CD14-positive monocyte (primary cell): ENCODE measurements at regions not wholly inside any gene's neighbourhood (a gene's known extent, or its start where the extent isn't known, plus 50 kb on each side); places are given as distances from the start of the nearest gene placed in this dataset.

ENCODE experiments used
- DNase-seq, 3 donors: peaks; one replicate each; pipeline ENCODE4 v3.0.0-alpha.2; 2011 to 2022
- H2AFZ ChIP-seq: 2 replicates; pipeline ENCODE4 v1.6.0; 2012; ENCODE audit warnings: mild to moderate bottlenecking, low read depth, low read length, inconsistent platforms; ENCODE audit not compliant: insufficient read depth, poor library complexity, severe bottlenecking
- H3K27ac ChIP-seq, 2 donors: 1 replicate in 1 of 2; 2 replicates in 1 of 2; pipeline ENCODE4 v1.5.1; 2012 to 2013; ENCODE audit warnings: low read length in 2 of 2, control low read depth in 1 of 2, inconsistent platforms in 1 of 2, low read depth in 1 of 2, mild to moderate bottlenecking in 1 of 2
- H3K27me3 ChIP-seq, 2 donors: one replicate each; pipeline versions ENCODE4 v1.6.0 to v1.6.1; 2011 to 2013; ENCODE audit warnings: low read length in 2 of 2; ENCODE audit not compliant: control insufficient read depth in 2 of 2, insufficient read depth in 2 of 2
- H3K36me3 ChIP-seq, 2 donors: replicated peaks in 1 of 2; 1 replicate in 1 of 2; 2 replicates in 1 of 2; pipeline versions ENCODE4 v1.5.1 to v1.6.1; 2012 to 2013; ENCODE audit warnings: low read length in 2 of 2, control low read depth in 1 of 2, inconsistent platforms in 1 of 2, mild to moderate bottlenecking in 1 of 2; ENCODE audit not compliant: insufficient read depth in 2 of 2, control insufficient read depth in 1 of 2
- H3K4me1 ChIP-seq, 2 donors: 1 replicate in 1 of 2; 2 replicates in 1 of 2; pipeline versions ENCODE4 v1.5.1 to v1.6.1; 2012 to 2013; ENCODE audit warnings: low read length in 2 of 2, control low read depth in 1 of 2, inconsistent platforms in 1 of 2, mild to moderate bottlenecking in 1 of 2, moderate library complexity in 1 of 2; ENCODE audit not compliant: insufficient read depth in 2 of 2, control insufficient read depth in 1 of 2
- H3K4me2 ChIP-seq: replicated peaks from 2 replicates; pipeline ENCODE3; 2012; ENCODE audit warnings: low read length, moderate library complexity, mild to moderate bottlenecking; ENCODE audit not compliant: poor library complexity, severe bottlenecking; ENCODE audit errors: extremely low read depth
- H3K4me3 ChIP-seq, 3 experiments: fragments of 200-600 bp in 1 of 3; sonication (generic) in 1 of 3; replicated peaks in 1 of 3; 1 replicate in 2 of 3; 2 replicates in 1 of 3; pipeline ENCODE4 v1.5.1; 2011 to 2013; ENCODE audit warnings: low read length in 3 of 3, mild to moderate bottlenecking in 3 of 3, control low read depth in 2 of 3, low read depth in 2 of 3, inconsistent platforms in 1 of 3, moderate library complexity in 1 of 3
- H3K79me2 ChIP-seq: 2 replicates; pipeline ENCODE4 v1.6.0; 2012; ENCODE audit warnings: mild to moderate bottlenecking, control low read depth, inconsistent platforms, low read length, moderate library complexity; ENCODE audit not compliant: insufficient read depth
- H3K9ac ChIP-seq: 2 replicates; pipeline ENCODE4 v1.6.0; 2017; ENCODE audit warnings: low read length, mild to moderate bottlenecking; ENCODE audit not compliant: insufficient read depth, poor library complexity, severe bottlenecking
- H3K9me3 ChIP-seq, 2 donors: replicated peaks in 1 of 2; 1 replicate in 1 of 2; 2 replicates in 1 of 2; pipeline versions ENCODE4 v1.5.1 to v1.6.1; 2012 to 2013; ENCODE audit warnings: low read length in 2 of 2, control low read depth in 1 of 2; ENCODE audit not compliant: control insufficient read depth in 1 of 2, insufficient read depth in 1 of 2
- H4K20me1 ChIP-seq: 2 replicates; pipeline ENCODE4 v1.6.0; 2012; ENCODE audit warnings: mild to moderate bottlenecking, low read length, control low read depth, moderate library complexity; ENCODE audit not compliant: insufficient read depth
- H3K27ac Mint-ChIP-seq, 7 donors: one replicate each; pipeline ENCODE4 v1.8.0; 2020; ENCODE audit warnings: mild to moderate bottlenecking in 7 of 7, mixed read lengths in 7 of 7, moderate library complexity in 6 of 7, inconsistent platforms in 2 of 7
- H3K27me3 Mint-ChIP-seq, 3 donors: one replicate each; pipeline ENCODE4 v1.8.0; 2021 to 2022; ENCODE audit warnings: low read depth in 3 of 3, mild to moderate bottlenecking in 3 of 3, mixed read lengths in 3 of 3, moderate library complexity in 3 of 3, inconsistent platforms in 1 of 3
- H3K36me3 Mint-ChIP-seq, 2 donors: one replicate each; pipeline ENCODE4 v1.8.0; 2020; ENCODE audit warnings: mixed read lengths in 2 of 2, inconsistent platforms in 1 of 2, mild to moderate bottlenecking in 1 of 2
- H3K4me1 Mint-ChIP-seq: one replicate; pipeline ENCODE4 v1.8.0; 2020; ENCODE audit warnings: mild to moderate bottlenecking, mixed read lengths
- H3K4me3 Mint-ChIP-seq, 2 donors: one replicate each; pipeline ENCODE4 v1.8.0; 2020; ENCODE audit warnings: mild to moderate bottlenecking in 2 of 2, mixed read lengths in 2 of 2, moderate library complexity in 1 of 2
- H3K9me3 Mint-ChIP-seq, 7 donors: one replicate each; pipeline ENCODE4 v1.8.0; 2020 to 2022; ENCODE audit warnings: mixed read lengths in 7 of 7, mild to moderate bottlenecking in 6 of 7, moderate library complexity in 6 of 7, inconsistent platforms in 2 of 7
- CTCF ChIP-seq: fragments of 200-600 bp; IDR thresholded peaks from one replicate; pipeline ENCODE4 v1.8.0; 2022; ENCODE audit warnings: antibody characterized with exemption, mild to moderate bottlenecking
- whole genome bisulfite sequencing: methylation state at CpG from one replicate; pipeline ENCODE4 v1.1.5; 2013; ENCODE audit warnings: missing lambda C conversion rate; ENCODE audit not compliant: insufficient coverage; 5-methylcytosine and 5-hydroxymethylcytosine counted together
- intact Hi-C, 2 donors: fragments of 100-400 bp; cut with micrococcal nuclease; formaldehyde crosslinking; loops; one replicate each; pipeline versions ENCODE4 v1.15.0 to v1.15.1; 2023

- Mint-ChIP-seq H3K27ac (no peak overlapping the region), H3K9me3 (peaks cover 0 to 7% (median 0%) of the 10 kb centered on the region in 7 donors), H3K27me3 (no peaks in the 10 kb centered on the region), H3K4me3 (no peak overlapping the region), H3K36me3 (no peaks in the 10 kb centered on the region), H3K4me1 (no peaks in the 10 kb centered on the region)
- no peaks in the 10 kb centered on the region for H3K27me3 ChIP-seq
- no peak overlapping the region for H3K4me2 ChIP-seq
- H3K36me3 ChIP-seq, result no peaks in the 10 kb centered on the region
- intact Hi-C loops, result no loop called here
- DNase-seq, result no peak
- TF ChIP-seq CTCF, result no peak
- H3K9me3 ChIP-seq, result no peaks in the 10 kb centered on the region
- H3K27ac ChIP-seq, result no peak overlapping the region
- H3K79me2 ChIP-seq, result no peaks in the 10 kb centered on the region
- 95% methylated on average over 6 of the region's 6 CpGs for WGBS
- no peak overlapping the region for H3K4me3 ChIP-seq
- no peaks in the 10 kb centered on the region for H3K4me1 ChIP-seq
- no peak overlapping the region for H2AFZ ChIP-seq
- no peaks in the 10 kb centered on the region for H4K20me1 ChIP-seq
- H3K9ac ChIP-seq, result no peak overlapping the region
These were observed 129.1 kb downstream of the UQCRFS1 start for GRCh38 chr19:29083863-29084262.

GRCh38 chr19:29079356-29080032, 133.5 kb downstream of the UQCRFS1 start:
- H3K27ac ChIP-seq, result no peak overlapping the region
- intact Hi-C loops, result no loop called here
- Mint-ChIP-seq H3K27me3 (no peaks in the 10 kb centered on the region), H3K9me3 (peaks cover 0 to 2% (median 0%) of the 10 kb centered on the region in 7 donors), H3K36me3 (no peaks in the 10 kb centered on the region), H3K27ac (no peak overlapping the region), H3K4me1 (no peaks in the 10 kb centered on the region), H3K4me3 (no peak overlapping the region)
- no peak overlapping the region for H2AFZ ChIP-seq
- H3K27me3 ChIP-seq, result no peaks in the 10 kb centered on the region
- no peaks in the 10 kb centered on the region for H3K4me1 ChIP-seq
- no peak overlapping the region for H3K4me3 ChIP-seq
- H3K9me3 ChIP-seq, result no peaks in the 10 kb centered on the region
- H3K79me2 ChIP-seq, result no peaks in the 10 kb centered on the region
- H3K4me2 ChIP-seq, result no peak overlapping the region
- TF ChIP-seq CTCF, result no peak
- DNase-seq, result no peak
- WGBS, result 79% methylated on average over 10 of the region's 14 CpGs
- no peak overlapping the region for H3K9ac ChIP-seq
- H4K20me1 ChIP-seq, result no peaks in the 10 kb centered on the region
- H3K36me3 ChIP-seq, result no peaks in the 10 kb centered on the region
